Amygdala (tissue), 56 donors: ENCODE measurements at regions not wholly inside any gene's neighbourhood (a gene's known extent, or its start where the extent isn't known, plus 50 kb on each side); places are given as distances from the start of the nearest gene placed in this dataset.
"Not testable (repeated sequence)": the region's sequence is repeated elsewhere in the genome, so short reads cannot be mapped to it uniquely, and the experiment has no call there.

Source experiments
- DNase-seq, 56 donors: peaks; one replicate each; lab custom pipeline; 2025; lab: John Stamatoyannopoulos, UW

DNA sequence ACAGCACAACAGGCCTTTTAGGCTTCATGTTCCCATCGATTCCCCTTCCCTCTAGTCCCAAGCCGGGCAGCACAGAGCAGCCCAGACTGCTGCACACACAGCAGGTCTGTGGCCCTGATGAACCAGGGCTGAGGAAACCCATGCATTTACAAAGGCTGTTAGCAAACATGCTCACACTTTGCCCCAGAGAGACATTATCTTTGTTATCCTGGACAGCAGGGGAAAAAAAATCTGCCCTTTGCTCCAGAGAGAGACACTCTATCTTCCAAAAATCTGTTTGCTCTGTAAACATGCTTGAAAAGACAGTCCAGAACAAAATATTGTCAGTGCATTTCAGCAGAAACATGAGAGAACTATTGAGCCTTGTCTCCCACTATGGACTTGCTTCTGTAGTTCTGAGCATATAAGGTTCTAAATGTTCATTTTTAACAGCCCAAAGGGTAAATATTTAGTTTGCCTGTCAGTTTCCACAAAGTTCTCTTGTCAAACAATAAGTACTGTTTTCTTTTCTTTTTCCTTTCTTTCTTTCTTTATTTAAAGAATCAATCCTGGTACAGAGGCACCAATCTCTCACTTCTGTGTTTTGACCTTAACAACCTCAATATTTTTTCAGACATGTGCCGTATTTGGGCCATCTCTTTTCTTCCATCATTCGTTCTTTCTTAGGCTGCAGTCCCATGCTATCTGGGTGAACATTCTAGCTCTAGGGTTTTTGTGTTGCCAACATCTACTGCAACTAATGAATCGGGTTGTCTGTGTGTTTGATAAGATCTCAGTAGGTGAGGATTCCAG is 468.0 kb downstream of the EPM2A start:
- no peak for DNase-seq

DNA sequence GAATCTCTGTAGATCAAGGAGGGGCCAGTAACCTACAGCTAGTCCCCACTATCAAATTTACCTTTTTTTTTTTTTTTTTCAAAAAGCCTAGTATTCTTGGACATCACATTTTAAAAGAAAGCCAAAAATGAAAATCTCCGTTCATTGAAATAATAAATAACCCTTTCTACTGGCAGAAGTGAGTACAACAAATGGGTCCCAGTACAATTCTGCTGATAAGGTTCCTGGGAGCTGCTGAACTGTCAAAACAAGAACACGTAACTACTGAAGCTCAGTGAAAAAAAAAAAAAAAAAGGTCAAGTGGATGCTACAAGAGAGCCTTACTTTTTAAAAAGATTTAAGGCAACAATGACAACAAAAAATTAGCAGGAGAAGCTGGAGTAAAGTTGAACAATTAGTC is 464.9 kb downstream of the EPM2A start:
- no peak for DNase-seq

DNA sequence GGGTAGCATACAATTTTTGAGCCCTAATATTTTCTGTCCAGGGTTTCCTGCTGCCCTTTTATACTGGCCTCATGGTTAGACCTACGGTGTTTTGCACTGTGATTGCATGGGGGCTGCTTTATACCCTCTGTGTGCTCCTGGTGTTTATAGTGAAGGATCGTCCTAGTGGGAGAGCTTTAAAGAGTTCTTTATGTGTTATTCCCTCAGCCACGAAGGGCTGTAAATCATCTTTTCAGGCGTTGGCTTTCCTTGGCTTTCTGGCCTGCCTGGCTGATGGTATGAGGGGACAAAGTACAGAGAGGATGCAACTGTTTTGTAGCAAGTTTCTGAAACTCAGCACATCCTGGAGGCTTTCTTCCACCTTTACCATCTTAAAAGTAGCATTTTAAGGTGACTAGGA is 464.3 kb downstream of the EPM2A start:
- no peak for DNase-seq

- no peak for DNase-seq
Observed at GRCh38 chr6:145271577-145271976, 463.7 kb downstream of the EPM2A start.

GRCh38 chr6:145272246-145272645 is 463.1 kb downstream of the EPM2A start:
- no peak for DNase-seq

DNA sequence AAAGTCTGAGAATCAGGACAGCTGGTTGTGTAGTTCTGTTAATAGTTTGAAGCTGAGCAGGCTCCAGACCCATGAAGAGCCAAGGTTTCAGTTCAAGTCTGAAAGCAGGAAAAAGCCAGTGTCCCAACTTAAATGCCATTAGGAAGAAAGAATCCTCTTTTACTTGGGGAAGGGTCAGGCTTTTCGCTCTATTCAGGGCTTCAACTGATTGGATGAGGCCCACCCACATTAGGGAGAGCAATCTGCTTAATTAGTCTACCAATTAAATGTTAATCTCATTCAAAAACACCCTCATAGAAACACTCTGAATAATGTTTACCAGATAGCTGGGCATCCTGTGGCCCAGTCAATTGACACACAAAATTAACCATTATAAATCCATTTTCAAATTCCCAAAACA is 462.2 kb downstream of the EPM2A start:
- no peak for DNase-seq

GRCh38 chr6:145274083-145274482 is 461.2 kb downstream of the EPM2A start:
- no peak for DNase-seq

DNA sequence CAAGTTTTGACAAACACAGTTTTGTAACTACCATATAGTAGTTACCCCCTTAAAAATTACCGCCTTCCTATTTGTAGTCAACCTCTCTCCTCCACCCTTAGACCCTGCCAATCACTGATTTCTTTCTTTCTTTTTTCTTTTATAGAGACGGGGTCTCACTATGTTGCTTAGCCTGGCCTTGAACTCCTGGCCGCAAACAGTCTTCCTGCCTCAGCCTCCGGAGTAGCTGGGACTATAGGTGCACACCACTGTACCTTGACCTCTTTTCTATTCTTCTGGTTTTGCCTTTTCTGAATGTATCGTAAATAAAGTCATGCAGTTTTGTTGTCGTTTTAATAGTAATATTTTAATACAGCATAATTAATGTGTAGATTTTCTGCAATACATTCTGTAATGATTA is 460.3 kb downstream of the EPM2A start:
- DNase-seq: no peak

- DNase-seq: no peak
Observed at GRCh38 chr6:145275787-145276186, 459.5 kb downstream of the EPM2A start.

- DNase-seq: no peak
Observed at GRCh38 chr6:145276756-145277155, 458.6 kb downstream of the EPM2A start.

- DNase-seq: no peak
Observed at GRCh38 chr6:145277358-145278086, 457.8 kb downstream of the EPM2A start.

GRCh38 chr6:145278163-145278807 is 457.0 kb downstream of the EPM2A start:
- no peak for DNase-seq

- no peak for DNase-seq
Observed at GRCh38 chr6:145279551-145279950, 455.8 kb downstream of the EPM2A start.

- DNase-seq: no peak
Observed at GRCh38 chr6:145279993-145280392, 455.3 kb downstream of the EPM2A start.

DNA sequence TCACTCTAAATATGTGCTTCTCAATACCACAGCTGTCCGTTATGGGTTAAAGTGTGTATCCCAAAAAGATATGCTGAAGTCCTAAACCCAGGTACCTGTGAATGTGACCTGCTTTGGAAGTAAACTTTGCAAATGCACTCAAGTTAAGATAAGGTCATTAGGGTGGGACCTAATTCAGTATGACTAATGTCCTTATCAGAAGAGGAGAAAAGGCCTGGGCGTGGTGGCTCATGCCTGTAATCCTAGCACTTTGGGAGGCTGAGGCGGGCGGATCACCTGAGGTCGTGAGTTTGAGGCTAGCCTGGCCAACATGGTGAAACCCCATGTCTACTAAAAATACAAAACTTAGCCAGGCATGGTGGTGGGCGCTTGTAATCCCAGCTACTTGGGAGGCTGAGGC is 452.1 kb downstream of the EPM2A start:
- DNase-seq: not testable (repeated sequence)

DNA sequence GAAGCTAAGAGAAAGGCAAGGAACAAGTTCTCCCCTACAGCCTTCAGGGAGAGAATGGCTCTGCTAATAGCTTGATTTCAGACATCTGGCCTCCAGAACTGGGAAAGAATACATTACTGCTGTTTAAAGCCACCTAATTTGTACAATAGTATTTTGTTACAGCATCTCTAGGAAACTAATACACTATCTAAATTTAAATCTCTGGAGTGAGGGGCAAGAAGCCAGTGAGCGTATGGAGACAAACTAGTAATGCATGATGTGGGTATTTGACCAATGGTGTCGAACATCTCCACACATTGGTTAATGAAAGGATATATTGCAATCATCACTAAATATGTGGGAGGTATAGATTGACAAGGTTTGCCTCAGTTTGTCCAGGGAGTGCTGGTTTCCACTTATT is 451.5 kb downstream of the EPM2A start:
- DNase-seq: no peak

DNA sequence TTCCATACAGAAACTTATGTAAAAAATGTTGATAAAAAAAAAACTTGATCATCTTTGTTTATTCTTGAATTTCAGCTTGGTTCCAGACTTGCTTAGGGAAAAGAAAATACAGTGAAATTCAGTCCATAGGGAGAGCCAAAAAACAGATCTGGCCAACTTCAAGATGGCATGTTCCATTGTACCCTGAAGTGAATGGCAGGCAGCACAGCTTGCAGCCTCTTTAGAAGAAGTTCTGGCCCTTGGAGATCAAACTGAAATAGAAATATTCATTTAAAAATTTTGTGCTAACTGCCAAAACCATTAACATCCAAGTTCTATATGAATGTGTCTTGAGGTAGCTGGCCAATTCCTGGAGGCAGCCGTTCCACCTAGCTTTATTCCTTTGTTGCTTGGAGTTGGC is 448.4 kb downstream of the EPM2A start:
- no peak for DNase-seq

DNA sequence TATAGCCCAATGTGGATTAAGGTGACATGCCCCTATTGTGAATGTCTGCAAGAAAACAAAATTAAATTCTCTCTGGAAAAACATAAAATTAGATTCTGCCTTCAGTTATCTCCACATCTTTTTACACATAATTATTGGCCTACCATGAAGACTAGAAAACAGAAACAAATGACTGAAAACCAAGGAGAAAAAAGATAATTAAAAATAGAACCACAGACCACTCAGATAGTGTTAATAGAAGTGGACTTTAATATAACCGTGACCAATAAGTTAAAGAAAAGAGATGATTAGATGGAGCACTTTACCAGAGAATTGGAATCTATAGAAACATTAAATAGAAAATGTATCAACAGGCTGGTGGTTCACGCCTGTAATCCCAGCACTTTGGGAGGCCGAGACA is 445.7 kb downstream of the EPM2A start:
- no peak for DNase-seq

DNA sequence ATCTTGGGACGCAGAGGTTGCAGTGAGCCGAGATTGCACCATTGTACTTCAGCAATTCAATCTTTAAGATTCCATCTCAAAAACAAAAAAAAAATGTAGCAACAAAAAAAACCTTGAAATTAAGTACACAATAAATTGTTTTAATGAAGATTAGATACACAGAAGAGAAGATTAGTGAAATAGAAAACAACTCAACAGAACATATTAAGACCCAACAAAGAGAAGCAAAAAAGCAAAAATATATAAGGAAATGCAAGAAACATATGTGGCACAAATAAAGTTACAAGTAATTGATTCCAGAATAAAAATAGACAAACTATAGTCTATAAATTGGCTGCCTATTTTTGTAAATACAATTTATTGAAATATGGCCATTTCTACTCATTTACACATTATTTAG is 445.2 kb downstream of the EPM2A start:
- no peak for DNase-seq

DNA sequence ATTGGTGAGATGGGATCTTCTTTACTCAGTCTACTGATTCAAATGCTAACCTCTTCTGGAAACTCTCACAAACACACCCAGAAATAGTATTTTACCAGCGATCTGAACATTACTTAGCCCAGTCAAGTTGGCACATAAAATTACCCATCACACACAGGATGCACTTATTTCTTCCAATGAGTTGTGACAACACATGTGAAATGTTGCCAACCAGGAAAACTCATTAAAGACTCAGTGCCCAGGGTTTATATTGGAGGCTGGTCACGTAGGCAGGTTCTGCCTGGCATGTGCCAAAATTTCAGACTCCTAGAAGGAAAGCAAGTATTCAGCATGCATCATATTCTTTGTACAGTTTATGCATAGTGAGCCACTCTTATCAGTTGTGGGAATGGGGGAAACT is 443.3 kb downstream of the EPM2A start:
- no peak for DNase-seq

DNA sequence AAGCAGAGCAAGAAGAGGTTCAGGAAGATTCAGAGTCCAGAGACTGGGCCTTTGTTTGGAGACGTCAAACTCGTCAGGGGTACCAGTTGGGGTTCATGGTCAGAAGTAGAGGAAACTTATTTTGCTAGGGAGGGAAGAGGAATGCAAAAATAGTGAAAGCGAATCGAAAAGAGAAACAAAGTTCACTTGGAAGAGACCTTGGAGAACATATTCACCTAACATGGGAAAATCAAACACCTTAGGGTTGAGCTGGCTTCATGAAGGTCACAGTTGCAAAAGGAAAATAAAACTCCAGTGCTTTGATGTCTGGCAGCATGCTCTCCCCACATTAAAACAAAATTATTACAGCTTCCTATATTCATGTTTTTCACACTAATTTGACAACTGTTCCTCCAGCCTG is 440.4 kb downstream of the EPM2A start:
- DNase-seq: no peak

DNA sequence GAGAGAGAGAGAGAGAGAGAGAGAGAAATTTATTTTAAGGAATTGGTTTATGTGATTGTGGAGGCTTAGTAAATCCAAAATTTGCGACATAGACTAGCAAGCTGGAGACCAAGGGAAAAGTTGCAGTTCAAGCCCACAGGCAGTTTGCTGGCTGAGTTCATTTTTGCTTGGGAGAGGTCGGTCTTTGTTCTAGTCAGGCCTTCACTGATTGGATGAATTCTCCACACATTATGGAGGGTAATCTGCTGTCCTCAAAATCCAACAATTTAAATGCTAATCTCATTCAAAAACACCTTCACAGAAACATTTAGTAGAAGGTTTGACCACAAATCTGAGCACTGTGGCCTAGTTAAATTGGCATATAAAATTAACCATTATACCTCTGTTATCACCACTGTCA is 439.6 kb downstream of the EPM2A start:
- DNase-seq: no peak
